ENCODE measurements at regions not wholly inside any gene's neighbourhood (a gene's known extent, or its start where the extent isn't known, plus 50 kb on each side); places are given as distances from the start of the nearest gene placed in this dataset.

GRCh38 chr4:122977103-122977502 is 54.7 kb upstream of the NUDT6 start:
- no peak overlapping the region for H3K4ac ChIP-seq (ENCODE audit: low read depth, low read length)
- WGBS, 2 experiments (ENCODE audit: extremely low coverage in 2 of 2, insufficient read length in 1 of 2) = 93% methylated on average over 6 of the region's 9 CpGs; no CpG with 5 or more reads in 1 of the 2 experiments
- no peak overlapping the region for H4K5ac ChIP-seq (ENCODE audit: low read depth, low read length)
- no peak for DNase-seq
- H3K18ac ChIP-seq (ENCODE audit: low read depth, low read length) = no peak overlapping the region
- ChIA-PET POLR2A (ENCODE audit: unreplicated experiment) (no interaction called here), CTCF (no interaction called here)
- H3K23ac ChIP-seq (ENCODE audit: low read depth, low read length) = no peak overlapping the region
- H2BK20ac ChIP-seq (ENCODE audit: low read depth, low read length) = no peak overlapping the region
- no peak overlapping the region for H3K9ac ChIP-seq (ENCODE audit: low read depth, low read length)
- no TSS peak for BruUV-seq (replicated peaks)
- no peak overlapping the region for H2BK120ac ChIP-seq (ENCODE audit: low read depth, low read length)
- dilution Hi-C loops (cut with HindIII; ENCODE audit: low sequenced_read_pairs, unreplicated experiment) (no loop called here), in situ Hi-C loops (cut with MboI; ENCODE audit: low sequenced_read_pairs) (no loop called here), intact Hi-C loops (cut with micrococcal nuclease) (no loop called here)
- no peak overlapping the region for H2AK5ac ChIP-seq (ENCODE audit: low read depth, low read length)
- no peak overlapping the region for H3K27ac ChIP-seq (ENCODE audit: insufficient read depth, low read length)
- H3K4me2 ChIP-seq (ENCODE audit: low read depth, low read length) = no peak overlapping the region
- no peak overlapping the region for H3K14ac ChIP-seq (replicated peaks; ENCODE audit: low read depth, low read length)
- H2BK5ac ChIP-seq (ENCODE audit: low read depth, low read length, poor library complexity, severe bottlenecking) = no peak overlapping the region
- H3K9me1 ChIP-seq (ENCODE audit: insufficient read depth, low read length) = no peaks in the 10 kb centered on the region
- H3K79me1 ChIP-seq (ENCODE audit: low read depth in 1 of 2, low read length in 2 of 2) = no peaks in the 10 kb centered on the region; a peak in 1 of 4 replicates
- no peak overlapping the region for H2AK9ac ChIP-seq (replicated peaks; ENCODE audit: low read depth, low read length, poor library complexity)
- no peaks in the 10 kb centered on the region for H4K20me1 ChIP-seq (ENCODE audit: insufficient read depth, low read length)
- H3K56ac ChIP-seq (ENCODE audit: extremely low read depth, insufficient read depth, low read length) = no peak overlapping the region
- peaks cover 2% of the 10 kb centered on the region; the same call in 1 of the 2 replicates for H3K9me3 ChIP-seq (ENCODE audit: control insufficient read depth, insufficient read depth, low read length)
- ATAC-seq (ENCODE audit: low read depth) = no peak
- H3K27me3 ChIP-seq (ENCODE audit: control insufficient read depth, insufficient read depth, low read length) = no peaks in the 10 kb centered on the region
- no peak overlapping the region for H4K8ac ChIP-seq (ENCODE audit: low read depth in 2 of 2, low read length in 2 of 2)
- no peaks in the 10 kb centered on the region for H3K4me1 ChIP-seq (ENCODE audit: control insufficient read depth, insufficient read depth, low read length)
- H3K36me3 ChIP-seq (ENCODE audit: control insufficient read depth, insufficient read depth, low read length) = peaks cover 11% of the 10 kb centered on the region
- H3K4me3 ChIP-seq (ENCODE audit: insufficient read depth, low read depth, low read length) = no peak overlapping the region
- no peak overlapping the region for H2BK15ac ChIP-seq (ENCODE audit: low read depth, low read length)
- H4K91ac ChIP-seq (ENCODE audit: insufficient read depth, low read depth, low read length) = no peak overlapping the region
- no peak for TF ChIP-seq FOS (IDR thresholded peaks at IDR 0.05; ENCODE audit: low read depth, low read length)
- H2AFZ ChIP-seq (replicated peaks; ENCODE audit: low read length, poor library complexity) = no peak overlapping the region
